PFSK-1 (cell line): ENCODE measurements at regions not wholly inside any gene's neighbourhood (a gene's known extent, or its start where the extent isn't known, plus 50 kb on each side); places are given as distances from the start of the nearest gene placed in this dataset.

Experiments used
- FOXP2 ChIP-seq: optimal IDR thresholded peaks from 2 replicates; pipeline ENCODE3; 2011; ENCODE audit warnings: borderline replicate concordance, control low read depth, inconsistent platforms; ENCODE audit not compliant: insufficient read depth; ENCODE audit errors: extremely low read length, extremely low read depth
- POLR2AphosphoS5 ChIP-seq: IDR thresholded peaks from 2 replicates; pipeline ENCODE4 v1.6.1; 2012; ENCODE audit warnings: low read depth, mild to moderate bottlenecking, control low read depth, low read length, moderate library complexity
- SIN3A ChIP-seq: IDR thresholded peaks from 2 replicates; pipeline ENCODE4 v1.6.1; 2012; ENCODE audit warnings: mild to moderate bottlenecking, low read length, moderate library complexity, borderline replicate concordance; ENCODE audit not compliant: insufficient read depth
- TAF1 ChIP-seq: IDR thresholded peaks from 2 replicates; pipeline ENCODE4 v1.6.1; 2012; ENCODE audit warnings: low read length, control low read depth, borderline replicate concordance; ENCODE audit not compliant: insufficient read depth
- TF ChIP-seq, protein P1 (sequence below), 2 experiments: IDR thresholded peaks; 2 replicates each; pipeline versions ENCODE4 v1.6.1 to v1.8.0; 2011 to 2012; ENCODE audit warnings: low read depth in 2 of 2, low read length in 2 of 2, control low read depth in 1 of 2, inconsistent platforms in 1 of 2, mild to moderate bottlenecking in 1 of 2, moderate library complexity in 1 of 2; ENCODE audit not compliant: insufficient read depth in 1 of 2

DNA sequence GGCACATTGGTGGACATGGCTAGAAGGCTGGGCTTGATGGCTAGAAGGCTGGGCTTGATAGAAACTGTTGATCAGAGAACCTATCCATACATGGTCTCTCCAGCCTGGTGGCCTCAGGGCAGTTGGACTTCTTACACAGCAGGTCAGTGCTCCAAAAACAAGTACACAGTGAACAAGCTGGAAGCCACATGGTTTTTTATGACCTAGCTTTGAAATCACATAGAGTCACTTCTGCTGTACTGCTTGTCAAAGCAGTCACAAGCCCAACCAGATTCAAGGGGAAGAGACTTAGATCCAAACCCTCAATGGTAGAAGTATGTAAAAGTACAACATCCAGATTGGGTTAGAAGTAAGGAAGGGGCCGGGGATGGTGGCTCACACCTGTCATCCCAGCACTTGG, 89.4 kb upstream of the HES1 start:
- TF ChIP-seq POLR2AphosphoS5 (no peak), FOXP2 (no peak), TAF1 (no peak), SIN3A (no peak)
- TF ChIP-seq, protein P1, sequence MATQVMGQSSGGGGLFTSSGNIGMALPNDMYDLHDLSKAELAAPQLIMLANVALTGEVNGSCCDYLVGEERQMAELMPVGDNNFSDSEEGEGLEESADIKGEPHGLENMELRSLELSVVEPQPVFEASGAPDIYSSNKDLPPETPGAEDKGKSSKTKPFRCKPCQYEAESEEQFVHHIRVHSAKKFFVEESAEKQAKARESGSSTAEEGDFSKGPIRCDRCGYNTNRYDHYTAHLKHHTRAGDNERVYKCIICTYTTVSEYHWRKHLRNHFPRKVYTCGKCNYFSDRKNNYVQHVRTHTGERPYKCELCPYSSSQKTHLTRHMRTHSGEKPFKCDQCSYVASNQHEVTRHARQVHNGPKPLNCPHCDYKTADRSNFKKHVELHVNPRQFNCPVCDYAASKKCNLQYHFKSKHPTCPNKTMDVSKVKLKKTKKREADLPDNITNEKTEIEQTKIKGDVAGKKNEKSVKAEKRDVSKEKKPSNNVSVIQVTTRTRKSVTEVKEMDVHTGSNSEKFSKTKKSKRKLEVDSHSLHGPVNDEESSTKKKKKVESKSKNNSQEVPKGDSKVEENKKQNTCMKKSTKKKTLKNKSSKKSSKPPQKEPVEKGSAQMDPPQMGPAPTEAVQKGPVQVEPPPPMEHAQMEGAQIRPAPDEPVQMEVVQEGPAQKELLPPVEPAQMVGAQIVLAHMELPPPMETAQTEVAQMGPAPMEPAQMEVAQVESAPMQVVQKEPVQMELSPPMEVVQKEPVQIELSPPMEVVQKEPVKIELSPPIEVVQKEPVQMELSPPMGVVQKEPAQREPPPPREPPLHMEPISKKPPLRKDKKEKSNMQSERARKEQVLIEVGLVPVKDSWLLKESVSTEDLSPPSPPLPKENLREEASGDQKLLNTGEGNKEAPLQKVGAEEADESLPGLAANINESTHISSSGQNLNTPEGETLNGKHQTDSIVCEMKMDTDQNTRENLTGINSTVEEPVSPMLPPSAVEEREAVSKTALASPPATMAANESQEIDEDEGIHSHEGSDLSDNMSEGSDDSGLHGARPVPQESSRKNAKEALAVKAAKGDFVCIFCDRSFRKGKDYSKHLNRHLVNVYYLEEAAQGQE (IDR thresholded peaks at IDR 0.05; ENCODE audit: insufficient read depth in 1 of 2, low read depth in 2 of 2, low read length in 2 of 2): no peak

GRCh38 chr3:194046995-194047645, 88.8 kb upstream of the HES1 start:
- TF ChIP-seq, protein P1 (IDR thresholded peaks at IDR 0.05; ENCODE audit: insufficient read depth in 1 of 2, low read depth in 2 of 2, low read length in 2 of 2): no peak
- TF ChIP-seq POLR2AphosphoS5 (no peak), TAF1 (no peak), SIN3A (no peak), FOXP2 (no peak)

- TF ChIP-seq TAF1 (no peak), FOXP2 (no peak), SIN3A (no peak), POLR2AphosphoS5 (no peak)
- TF ChIP-seq, protein P1 (IDR thresholded peaks at IDR 0.05; ENCODE audit: insufficient read depth in 1 of 2, low read depth in 2 of 2, low read length in 2 of 2): no peak
Observed at GRCh38 chr3:194049394-194049793, 86.6 kb upstream of the HES1 start.

GRCh38 chr3:194050782-194051320, 85.1 kb upstream of the HES1 start:
- TF ChIP-seq POLR2AphosphoS5 (no peak), FOXP2 (no peak), SIN3A (no peak), TAF1 (no peak)
- TF ChIP-seq, protein P1 (IDR thresholded peaks at IDR 0.05; ENCODE audit: insufficient read depth in 1 of 2, low read depth in 2 of 2, low read length in 2 of 2): no peak
